Amniotic epithelial cell (primary cell): ENCODE measurements at regions not wholly inside any gene's neighbourhood (a gene's known extent, or its start where the extent isn't known, plus 50 kb on each side); places are given as distances from the start of the nearest gene placed in this dataset.
"Not testable (repeated sequence)": the region's sequence is repeated elsewhere in the genome, so short reads cannot be mapped to it uniquely, and the experiment has no call there.

Source experiments
- DNase-seq: peaks from one replicate; pipeline ENCODE4 v3.0.0-alpha.2; 2010; ENCODE audit warnings: low read depth

DNA sequence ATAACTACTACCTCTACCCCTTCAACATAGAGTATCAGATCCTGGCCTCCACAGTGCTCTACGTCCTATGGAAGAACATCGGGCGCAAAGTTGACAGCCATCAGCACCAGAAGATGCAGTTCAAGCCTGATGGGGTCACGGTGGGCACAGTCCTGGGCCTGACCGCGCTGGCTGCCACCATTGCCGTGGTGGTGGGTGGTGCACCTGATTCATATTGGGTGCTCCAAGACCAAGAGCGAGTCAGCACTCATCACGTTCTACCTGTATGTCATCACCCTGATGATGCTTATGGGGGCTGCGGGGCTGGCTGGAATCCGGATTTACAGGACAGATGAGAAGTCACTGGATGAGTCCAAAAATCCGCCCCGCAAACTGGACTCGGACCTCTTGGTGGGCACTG is 846.4 kb downstream of the RPIA start:
- DNase-seq = not testable (repeated sequence)

DNA sequence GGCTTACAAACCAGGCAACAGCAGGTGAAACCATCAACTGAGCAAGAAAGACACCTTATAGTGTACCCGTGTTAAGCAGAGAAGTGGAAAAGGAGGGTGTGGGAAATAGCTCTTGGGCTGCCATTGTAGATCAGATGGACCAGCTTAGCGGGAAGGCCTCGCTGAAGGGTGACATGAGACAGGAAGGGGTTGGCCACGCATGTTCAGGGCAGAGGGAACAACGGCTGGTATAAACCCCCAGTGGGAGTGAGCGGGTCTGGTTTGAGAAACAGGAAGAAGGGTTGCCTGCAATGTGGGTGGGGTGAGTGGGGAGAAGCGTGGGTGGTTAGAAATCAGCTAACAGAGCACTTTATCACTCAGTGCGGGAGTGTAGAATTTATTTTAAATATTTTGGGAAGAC is 852.6 kb downstream of the RPIA start:
- not testable (repeated sequence) for DNase-seq

DNA sequence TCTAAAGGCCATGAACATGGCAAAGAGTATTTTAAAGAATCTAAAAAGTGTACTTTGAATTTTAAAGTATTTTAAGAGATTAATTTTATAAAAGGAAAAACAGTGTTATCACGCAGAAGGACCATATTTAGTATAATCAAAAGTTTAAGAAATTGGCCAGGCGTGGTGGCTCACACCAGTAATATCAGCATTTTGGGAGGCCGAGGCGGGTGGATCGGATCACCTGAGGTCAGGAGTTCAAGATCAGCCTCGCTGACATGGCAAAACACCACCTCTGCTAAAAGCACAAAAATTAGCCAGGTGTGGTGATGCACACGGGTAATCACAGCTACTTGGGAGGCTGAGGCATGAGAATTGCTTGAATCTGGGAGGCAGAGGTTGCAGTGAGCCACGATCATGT is 887.7 kb downstream of the RPIA start:
- DNase-seq = not testable (repeated sequence)

DNA sequence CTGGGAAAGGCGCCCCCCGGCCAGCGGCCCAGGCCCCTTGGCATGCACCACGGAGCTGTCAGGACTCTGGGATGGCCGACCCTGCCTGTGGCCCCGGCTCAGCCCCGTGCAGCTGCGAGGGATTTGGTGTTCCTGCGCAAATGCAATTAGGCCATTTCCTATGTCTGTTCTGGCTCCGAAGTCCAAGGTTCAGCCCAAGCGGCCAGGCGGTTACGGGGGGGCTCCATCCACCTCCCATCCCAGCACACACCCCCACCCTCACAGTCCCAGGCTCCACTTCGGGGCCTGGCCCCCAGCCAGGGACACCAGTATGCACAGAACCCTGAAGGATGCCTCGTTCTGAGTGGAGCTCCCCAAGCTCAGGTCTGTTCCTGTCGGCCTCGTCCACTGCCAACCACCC is 891.3 kb downstream of the RPIA start:
- DNase-seq = peak; percentile 79

DNA sequence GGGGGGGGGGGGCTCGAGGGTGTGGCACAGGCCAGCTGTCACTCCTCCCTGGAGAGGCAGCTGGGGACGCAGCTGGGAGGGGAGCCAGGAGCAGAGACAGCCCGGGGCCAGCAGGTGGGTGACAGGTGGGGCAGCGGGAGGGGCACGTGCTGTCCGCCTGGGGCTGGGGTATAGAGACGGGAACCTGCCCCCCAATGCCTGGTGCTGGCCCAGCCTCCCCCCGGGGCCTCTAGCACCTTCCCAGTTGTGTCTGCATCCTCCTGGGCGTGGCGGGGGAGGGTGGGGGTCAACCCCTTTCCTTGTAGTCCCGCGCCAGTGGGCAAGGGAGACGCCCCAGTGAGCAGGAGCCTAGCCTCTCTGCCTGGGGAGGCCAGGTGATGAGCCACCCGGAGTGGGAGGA is 892.6 kb downstream of the RPIA start:
- DNase-seq = not testable (repeated sequence)

DNA sequence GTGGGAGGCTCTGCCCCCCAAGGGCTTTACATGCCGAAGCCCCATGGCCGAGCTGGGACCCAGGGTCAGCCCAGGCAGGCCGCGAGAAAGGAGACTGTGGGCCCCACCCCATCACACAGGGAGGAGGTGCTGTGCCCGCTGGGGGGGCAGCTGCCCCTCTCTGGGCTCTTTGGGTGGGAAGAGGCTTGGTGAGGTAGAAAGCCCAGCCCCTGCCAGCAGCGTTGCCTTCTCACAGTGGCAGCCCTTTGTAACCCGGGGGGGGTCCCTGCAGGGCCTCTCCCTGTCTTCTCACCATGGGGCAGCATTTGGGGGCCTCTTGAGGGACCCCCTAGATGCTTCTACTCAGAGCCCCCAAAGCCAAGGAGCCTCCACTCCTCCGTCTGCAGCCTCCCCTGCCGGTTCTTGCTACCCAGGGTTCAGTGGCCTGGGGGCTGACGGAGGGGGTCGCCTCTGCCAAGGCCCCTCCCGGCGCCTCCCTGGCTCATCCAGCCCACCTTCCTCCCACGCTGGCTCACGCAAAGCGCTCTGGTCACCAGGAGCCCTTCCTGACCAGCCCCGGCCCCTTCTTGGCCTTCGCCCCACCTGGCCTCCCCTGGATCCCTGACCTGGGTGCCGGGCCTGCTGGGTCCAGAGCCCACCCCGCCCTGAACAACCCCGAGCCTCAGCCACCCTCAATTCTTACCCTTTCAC is 893.5 kb downstream of the RPIA start:
- DNase-seq = not testable (repeated sequence)

DNA sequence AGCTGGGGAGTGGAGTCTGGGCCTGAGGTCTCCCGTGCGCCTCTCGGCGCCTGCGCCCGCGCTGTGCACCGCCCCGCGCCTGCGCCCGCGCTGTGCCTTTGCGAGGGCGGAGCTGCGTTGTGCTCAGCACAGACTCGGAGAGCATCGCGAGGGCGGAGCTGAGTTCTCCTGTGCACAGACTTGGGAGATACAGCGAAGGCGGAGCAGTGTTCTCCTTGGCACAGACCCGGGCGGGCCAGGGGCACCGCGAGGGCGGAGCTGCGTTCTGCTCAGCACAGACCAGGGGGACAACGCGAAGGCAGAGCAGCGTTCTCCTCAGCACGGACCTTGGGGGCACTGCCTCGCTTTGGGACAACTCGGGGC is 894.1 kb downstream of the RPIA start:
- DNase-seq = peak; percentile 44

DNA sequence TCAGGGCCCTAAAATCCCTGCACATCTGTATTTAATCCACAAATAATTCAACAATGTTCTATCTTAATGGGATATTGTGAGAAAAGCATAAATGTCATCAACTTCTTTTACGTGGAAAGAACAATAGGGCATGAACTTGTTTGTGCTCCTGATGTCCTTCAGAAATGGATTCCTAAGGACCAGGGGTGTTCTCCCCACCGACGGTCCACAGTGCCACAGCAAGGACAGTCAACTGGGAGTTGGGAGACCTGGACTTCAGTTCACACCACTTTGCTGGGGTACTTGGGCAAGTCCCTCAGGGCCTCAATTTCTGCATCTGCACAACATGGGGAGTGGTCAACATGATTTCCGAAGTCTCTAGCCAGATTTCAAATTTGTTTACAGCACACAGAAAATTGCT is 908.4 kb downstream of the RPIA start:
- not testable (repeated sequence) for DNase-seq

DNA sequence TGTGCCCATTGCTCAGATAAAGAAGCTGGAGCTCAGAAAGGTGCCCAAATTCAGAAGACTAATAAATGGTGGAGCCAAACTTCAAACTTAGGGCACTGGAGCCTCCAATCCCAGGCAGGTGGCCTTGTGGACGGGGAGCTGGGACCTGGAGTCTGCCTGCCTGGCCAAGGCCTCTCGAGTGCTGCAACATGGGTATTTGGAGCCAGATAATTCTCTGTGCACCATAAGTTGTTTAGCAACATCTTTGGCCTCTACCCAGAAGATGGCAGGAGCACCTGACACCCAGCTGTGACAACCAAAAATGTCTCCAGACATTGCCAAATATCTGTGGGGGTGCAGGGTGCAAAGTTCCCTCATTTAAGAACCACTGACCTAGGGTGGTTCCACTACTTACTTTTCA is 915.0 kb downstream of the RPIA start:
- not testable (repeated sequence) for DNase-seq

DNA sequence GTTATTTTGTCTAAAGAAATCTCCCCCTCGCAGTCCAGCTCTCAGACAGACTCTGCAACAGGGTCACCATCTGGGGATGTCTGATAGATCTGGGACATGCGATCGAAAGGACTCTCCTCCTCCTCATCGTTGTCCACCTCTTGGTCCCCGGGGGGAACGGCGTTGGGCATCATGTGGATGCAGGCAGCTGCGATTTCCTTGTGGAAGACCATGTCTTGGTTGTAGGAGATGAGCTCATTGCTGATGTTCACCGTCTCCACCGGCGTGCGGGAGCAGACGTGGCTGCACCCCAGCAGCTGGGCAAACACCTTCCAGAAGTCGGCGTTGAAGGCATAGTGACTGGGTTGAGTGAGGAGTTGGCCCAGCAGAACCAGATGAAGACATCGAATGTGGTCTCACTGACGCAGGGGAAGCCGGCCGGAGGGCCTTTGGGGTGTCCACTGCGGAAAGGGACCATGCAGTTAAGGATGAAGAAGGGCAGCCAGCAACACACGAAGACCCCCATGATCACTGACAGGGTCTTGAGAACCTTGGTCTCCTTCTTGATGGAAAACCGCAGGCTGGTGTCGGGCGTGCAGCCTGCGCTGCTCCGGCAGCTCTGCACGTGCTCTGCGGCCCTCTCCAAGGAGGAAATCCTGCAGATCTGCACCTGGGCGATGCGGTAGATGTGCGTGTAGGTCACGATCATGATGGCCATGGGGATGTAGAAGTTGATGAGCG is 918.9 kb downstream of the RPIA start:
- not testable (repeated sequence) for DNase-seq

DNA sequence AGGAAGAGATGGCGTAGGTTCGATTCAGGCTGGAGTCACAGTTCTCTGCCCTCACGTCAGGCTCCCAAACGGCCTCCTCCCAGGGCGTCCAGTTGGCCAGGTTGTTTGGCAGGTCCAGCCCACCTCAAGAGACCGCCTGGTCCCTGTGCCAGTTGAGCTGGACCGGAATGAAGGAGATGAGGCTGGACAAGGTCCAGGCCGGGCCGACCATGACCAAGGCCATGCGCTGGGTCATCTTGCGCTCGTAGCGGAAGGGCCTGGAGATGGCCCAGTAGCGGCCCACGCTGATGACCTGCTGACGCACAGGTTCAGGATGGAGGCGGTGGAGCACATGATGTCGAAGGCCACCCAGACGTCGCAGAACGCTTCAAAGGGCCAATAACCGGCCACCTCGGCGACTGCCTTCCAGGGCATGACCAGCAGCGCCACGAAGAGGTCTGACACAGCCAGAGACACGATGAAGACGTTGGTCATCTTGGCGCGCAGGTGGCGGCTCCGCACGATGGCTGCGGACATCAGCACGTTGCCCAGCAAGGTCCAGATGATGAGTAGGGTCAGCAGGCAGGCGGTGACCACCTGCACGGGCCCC is 919.5 kb downstream of the RPIA start:
- DNase-seq = not testable (repeated sequence)

DNA sequence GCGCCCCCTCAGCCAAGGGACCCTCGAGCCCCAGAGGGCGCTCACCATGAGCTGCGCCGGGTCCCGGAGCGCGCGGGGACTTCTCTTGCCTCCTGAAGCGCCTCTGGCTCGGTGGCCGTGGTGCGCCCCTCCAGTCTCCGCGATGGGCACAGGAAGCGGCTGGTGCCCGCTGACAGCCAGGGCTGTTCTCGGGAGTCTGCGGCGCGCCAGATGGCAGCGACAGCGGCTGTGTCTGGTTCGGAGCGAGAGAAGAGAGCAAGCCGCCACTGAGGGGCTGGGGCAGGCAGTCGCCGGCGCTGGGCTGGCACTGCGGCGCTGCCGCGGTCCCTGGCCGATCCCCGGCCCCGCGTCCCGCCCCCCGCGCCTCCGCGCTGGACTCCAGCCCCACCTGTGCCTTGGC is 920.2 kb downstream of the RPIA start:
- not testable (repeated sequence) for DNase-seq

DNA sequence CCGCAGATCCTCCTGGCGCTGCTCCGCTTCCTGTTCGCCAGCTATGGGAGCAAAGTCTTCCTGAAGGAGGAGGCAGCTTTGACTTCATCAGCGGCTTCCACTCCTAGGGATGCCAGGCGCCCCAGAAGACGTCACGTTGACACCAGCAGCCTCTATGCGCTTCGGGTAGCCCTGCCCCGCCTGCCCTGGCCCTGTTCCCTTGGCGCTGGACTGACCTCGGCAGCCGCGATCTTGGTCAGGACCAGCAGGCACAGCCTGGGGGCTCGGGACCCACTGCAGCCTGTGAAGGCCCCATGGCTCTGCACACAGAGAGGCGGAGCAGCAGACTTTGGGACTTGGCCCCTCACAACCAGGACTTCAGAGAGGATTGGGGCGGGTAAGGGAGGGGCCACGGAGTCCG is 957.8 kb downstream of the RPIA start:
- not testable (repeated sequence) for DNase-seq

DNA sequence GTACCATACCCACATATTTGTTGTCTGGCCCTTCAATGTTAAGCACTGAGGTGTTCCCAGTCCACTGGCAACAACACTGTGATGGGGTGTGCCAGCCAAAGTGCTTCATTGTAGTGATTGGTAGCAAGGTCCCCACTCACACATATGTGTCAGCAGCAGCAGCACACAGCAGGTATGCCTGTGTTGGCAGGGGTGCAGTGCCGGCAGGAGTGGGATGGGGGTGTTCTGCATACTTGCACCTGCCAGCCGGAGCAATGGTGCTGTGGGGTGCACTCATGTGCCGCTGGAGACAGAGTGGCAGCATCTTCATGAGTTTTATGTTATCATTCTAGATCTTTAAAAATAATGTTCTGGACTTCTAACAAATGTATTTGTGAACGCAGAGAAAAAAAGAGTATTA is 987.8 kb downstream of the RPIA start:
- not testable (repeated sequence) for DNase-seq
